GM12873 (cell line): ENCODE measurements at regions not wholly inside any gene's neighbourhood (a gene's known extent, or its start where the extent isn't known, plus 50 kb on each side); places are given as distances from the start of the nearest gene placed in this dataset.

Source experiments
- TF ChIP-seq, protein P1 (sequence below): IDR thresholded peaks from 2 replicates; pipeline ENCODE4 v1.5.1; 2012; ENCODE audit warnings: low read depth, mild to moderate bottlenecking, moderate library complexity, low read length, control low read depth; ENCODE audit not compliant: insufficient read depth; ENCODE audit errors: missing control alignments

DNA sequence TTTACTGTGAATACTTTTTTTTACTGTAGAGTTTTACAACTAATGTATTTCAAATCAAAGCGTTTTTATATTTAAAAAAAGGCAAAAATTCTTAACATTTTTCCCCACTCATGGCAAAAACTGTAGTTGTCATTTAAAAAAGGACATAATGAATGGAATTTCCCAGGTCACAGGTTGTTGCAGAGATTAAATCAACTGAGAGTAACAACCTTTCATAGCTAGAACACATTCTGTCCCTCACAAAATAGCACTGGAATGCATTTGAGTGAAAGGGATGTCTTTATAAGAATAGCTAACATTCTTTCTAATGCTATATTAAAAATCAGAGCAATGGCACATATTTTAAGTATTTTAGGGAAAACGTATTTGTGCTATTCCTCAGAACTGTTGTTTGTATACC lies 1393.3 kb upstream of the ATXN8OS start:
- TF ChIP-seq, protein P1, sequence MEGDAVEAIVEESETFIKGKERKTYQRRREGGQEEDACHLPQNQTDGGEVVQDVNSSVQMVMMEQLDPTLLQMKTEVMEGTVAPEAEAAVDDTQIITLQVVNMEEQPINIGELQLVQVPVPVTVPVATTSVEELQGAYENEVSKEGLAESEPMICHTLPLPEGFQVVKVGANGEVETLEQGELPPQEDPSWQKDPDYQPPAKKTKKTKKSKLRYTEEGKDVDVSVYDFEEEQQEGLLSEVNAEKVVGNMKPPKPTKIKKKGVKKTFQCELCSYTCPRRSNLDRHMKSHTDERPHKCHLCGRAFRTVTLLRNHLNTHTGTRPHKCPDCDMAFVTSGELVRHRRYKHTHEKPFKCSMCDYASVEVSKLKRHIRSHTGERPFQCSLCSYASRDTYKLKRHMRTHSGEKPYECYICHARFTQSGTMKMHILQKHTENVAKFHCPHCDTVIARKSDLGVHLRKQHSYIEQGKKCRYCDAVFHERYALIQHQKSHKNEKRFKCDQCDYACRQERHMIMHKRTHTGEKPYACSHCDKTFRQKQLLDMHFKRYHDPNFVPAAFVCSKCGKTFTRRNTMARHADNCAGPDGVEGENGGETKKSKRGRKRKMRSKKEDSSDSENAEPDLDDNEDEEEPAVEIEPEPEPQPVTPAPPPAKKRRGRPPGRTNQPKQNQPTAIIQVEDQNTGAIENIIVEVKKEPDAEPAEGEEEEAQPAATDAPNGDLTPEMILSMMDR, result no peak

DNA sequence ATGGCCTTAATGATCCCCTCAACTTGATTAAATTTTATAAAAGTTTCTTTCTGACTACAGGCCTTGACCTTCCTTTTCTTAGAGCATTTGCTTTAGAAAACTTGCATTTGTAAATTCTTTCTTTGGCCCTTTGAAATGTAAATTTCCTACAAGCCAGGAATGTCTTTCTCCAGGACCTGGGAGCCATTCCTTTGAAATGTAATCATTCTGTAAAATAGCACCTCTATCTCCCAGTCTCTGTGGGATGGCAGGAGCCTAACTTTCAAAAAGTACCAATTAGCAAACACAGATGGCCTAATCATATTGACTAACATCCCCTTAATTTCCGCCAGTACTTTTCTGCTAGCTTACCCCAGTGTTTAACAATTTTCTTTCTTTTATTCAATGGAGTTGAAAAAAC lies 1394.2 kb upstream of the ATXN8OS start:
- TF ChIP-seq, protein P1, result no peak

DNA sequence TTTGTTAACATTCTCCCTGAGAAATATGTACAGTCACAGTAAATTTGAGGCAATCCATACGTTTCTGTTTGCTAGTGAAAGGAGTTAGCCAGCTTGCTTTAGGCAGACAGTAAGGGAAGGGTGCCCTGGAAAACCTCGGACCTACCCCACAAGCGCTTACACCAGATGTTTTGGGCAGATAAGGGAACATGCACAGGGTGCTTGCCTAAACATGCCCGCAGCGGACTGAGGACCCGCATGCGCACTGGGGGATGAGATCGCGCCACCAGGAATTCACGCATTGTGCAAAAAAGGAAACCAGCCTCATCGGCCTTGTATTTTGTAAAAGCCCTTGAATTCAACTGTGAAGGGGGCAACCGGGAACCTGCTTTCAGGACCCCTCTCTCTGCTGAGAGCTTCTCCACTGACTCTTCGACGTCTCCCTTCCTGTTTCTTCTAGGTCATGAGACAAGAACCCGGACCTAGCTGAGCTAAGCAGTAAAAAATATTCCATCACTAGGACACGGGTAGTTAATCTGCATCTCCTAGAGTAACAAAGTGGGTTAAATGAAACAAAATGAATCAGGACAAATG lies 1399.2 kb upstream of the ATXN8OS start:
- TF ChIP-seq, protein P1, result no peak

DNA sequence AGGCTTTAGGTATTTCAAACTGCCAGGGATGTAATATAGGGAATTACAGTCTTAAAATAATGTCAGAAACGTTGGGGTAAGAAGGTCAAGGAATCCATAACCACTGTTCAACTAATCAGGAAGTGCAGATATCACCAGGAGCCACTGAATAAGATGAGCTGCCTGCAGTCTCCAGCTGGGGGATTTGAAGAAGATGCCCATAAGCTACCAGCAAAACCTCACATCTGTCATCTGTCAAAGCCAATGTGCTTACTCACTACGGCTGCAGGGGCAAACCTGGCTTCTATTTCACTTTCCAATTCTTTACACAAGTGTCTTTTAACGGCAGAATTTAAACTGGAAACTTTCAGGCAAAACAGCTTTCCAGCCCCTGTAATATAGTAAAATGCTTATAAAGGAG lies 1410.1 kb upstream of the ATXN8OS start:
- TF ChIP-seq, protein P1, result no peak

DNA sequence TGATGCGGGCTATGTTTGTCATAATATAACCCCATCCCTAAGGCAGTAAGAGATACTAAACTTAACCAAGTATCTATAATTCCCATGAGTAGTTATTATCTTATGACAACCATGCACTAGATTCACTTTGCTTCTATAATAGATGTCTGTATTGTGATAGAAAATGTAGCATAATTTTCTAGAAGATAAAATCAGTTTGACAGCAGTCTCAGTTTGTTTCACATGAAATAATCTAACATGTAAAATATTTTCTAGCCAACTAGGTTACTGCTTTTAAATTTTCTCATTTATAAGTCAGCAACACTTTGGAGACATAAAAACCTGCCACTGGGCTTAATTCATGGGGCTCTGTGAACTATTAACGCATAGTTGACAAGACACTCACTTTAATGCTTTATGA lies 1410.7 kb upstream of the ATXN8OS start:
- TF ChIP-seq, protein P1, result no peak

DNA sequence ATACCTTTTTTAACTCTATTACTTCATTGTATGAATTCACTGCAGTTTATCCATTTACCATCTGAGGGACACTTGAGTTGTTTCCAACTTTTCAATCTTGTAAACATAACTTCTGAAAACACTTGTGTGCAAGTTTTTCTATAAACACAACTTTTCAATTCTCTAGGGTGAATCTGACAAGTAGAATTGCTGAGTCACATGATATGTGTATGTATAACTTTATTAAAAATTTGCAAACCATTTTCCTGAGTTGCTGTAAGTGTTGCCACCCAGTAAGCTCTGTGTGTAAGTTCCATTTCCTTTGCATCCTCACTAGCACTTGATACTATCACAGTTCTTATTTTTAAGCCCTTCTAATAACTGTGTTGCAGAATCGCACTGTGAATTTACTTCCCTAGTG lies 1415.6 kb upstream of the ATXN8OS start:
- TF ChIP-seq, protein P1, result no peak

DNA sequence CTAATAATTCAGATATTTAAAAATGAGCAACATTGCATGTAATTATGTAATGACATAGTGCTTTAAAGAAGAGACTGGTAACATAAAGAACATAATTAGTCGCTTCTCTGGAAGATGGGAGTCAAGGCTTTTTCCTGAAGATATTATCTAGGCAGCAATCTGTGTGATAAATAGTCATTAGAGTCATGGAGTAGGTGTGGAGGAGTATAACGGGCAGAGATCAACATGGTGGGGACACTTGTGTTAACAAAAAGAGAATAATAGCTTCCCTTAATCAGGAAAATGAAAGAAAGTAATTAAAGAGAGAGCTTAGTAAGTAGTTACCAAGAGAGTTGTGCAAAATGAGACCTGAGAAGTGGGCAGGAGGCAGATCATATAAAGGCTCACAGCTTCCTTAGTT lies 1417.1 kb upstream of the ATXN8OS start:
- TF ChIP-seq, protein P1, result no peak
